ENCODE measurements at regions not wholly inside any gene's neighbourhood (a gene's known extent, or its start where the extent isn't known, plus 50 kb on each side); places are given as distances from the start of the nearest gene placed in this dataset.

DNA sequence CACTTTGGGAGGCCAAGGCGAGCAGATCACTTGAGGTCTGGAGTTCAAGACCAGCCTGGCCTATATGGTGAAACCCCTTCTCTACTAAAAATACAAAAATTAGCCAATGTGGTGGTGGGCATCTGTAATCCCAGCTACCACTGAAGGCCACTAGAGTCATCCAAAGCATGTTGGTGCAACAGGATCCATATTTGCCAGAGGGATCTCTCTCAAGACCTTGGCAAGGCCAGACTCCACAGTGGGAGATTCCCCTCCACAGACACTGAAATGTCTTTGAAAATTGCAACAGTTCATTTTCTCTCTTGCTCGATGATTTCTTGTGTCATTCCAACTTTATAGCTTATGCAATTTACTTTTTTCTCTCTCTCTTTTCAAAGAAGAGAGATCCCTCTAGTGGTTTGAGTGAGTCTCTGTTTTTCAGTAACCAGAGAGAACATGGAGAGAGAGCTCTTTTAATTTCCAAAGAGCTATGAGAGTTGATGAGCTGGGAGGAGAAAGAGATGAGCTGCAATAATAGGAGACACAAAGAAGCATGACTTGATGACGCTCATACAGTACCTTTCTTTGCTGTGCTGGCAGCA is 176.8 kb upstream of the USP25 start:
- TF ChIP-seq POLR2A (IDR thresholded peaks at IDR 0.05), result no peak
- TF ChIP-seq POLR2AphosphoS5 (IDR thresholded peaks at IDR 0.05), result no peak
- TF ChIP-seq, protein P1, sequence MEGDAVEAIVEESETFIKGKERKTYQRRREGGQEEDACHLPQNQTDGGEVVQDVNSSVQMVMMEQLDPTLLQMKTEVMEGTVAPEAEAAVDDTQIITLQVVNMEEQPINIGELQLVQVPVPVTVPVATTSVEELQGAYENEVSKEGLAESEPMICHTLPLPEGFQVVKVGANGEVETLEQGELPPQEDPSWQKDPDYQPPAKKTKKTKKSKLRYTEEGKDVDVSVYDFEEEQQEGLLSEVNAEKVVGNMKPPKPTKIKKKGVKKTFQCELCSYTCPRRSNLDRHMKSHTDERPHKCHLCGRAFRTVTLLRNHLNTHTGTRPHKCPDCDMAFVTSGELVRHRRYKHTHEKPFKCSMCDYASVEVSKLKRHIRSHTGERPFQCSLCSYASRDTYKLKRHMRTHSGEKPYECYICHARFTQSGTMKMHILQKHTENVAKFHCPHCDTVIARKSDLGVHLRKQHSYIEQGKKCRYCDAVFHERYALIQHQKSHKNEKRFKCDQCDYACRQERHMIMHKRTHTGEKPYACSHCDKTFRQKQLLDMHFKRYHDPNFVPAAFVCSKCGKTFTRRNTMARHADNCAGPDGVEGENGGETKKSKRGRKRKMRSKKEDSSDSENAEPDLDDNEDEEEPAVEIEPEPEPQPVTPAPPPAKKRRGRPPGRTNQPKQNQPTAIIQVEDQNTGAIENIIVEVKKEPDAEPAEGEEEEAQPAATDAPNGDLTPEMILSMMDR (IDR thresholded peaks at IDR 0.05), result peak in 3 of 6 experiments; percentile 36 to 44 (median 37)
- no peak for TF ChIP-seq EP300 (IDR thresholded peaks at IDR 0.05)
